HG03060 (cell line): ENCODE measurements at regions not wholly inside any gene's neighbourhood (a gene's known extent, or its start where the extent isn't known, plus 50 kb on each side); places are given as distances from the start of the nearest gene placed in this dataset.

Source experiments
- ATAC-seq: cut with Tn5 transposase; IDR thresholded peaks from one replicate; pipeline ENCODE4 v1.9.1; 2021; ENCODE audit warnings: low read depth, moderate number of reproducible peaks; ENCODE audit not compliant: unreplicated experiment

DNA sequence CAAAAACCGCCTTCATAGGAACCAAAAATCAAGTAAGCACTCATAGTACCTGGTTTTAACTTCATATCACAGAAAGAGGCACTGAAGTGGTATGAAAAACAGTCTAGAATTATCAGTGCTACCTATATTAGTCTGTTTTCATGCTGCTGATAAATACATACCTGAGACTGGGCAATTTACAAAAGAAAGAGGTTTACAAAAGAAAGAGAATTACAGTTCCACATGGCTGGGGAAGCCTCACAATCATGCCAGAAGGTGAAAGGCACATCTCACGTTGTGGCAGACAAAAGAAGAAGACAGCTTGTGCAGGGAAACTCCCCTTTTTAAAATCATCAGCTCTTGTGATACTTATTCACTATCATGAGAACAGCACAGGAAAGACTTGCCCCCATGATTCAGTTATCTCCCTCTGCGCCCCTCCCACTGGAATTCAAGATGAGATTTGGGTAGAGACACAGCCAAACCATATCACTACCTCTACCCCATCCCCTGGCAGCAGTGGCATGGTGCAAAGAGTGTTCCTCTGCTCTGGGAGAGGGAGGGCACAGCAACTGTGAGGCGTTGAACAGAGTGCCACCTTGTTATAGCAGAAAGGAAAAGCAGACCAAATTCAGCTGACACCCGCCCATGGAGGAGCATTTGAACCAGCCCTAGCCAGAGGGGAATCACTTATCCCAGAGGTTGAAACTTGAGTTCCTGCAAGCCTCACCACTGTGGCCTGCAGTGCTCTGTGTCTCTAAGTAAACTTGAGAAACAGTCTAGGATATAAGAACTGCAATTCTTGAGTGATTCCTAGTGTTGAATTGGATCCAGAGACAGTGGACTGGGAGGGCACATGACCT lies 61.9 kb upstream of the PTPRZ1 start:
- ATAC-seq = no peak

DNA sequence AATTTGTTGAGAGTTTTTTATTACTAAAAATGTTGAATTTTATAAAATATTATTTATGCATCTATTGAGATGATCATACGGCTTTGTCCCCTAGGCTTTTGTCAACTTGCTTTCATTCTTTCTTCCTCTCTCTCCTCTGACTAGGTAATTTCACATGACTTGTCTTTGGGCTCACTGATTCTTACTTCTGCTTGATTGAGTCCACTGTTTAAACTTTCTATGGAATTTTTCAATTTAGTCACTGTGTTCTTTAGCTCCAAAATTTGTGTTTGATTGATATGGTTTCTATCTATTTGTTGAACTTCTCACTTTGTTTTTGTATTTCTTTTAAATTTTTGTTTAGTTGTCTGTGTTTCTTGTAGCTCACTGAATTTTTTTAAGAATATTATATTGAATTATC lies 65.9 kb upstream of the PTPRZ1 start:
- ATAC-seq = no peak

DNA sequence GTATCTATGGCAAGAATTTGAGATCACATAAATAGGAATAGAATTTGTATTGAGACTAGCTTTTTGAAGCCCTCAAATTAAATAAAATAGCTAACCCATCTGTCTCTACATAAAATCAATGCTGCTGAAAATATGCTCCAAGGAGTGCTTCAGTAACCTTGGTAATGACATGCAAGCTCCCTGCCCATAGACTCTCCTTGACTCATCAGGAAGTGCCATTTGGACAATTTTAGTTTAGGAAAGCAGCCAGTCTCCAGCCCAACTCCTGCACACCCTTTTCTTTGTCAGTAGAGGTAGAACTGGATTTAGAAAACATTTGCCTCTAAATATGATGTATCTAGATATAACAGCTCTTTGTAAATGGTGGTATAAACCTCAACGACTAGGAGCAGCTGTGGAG lies 69.9 kb upstream of the PTPRZ1 start:
- ATAC-seq = no peak

DNA sequence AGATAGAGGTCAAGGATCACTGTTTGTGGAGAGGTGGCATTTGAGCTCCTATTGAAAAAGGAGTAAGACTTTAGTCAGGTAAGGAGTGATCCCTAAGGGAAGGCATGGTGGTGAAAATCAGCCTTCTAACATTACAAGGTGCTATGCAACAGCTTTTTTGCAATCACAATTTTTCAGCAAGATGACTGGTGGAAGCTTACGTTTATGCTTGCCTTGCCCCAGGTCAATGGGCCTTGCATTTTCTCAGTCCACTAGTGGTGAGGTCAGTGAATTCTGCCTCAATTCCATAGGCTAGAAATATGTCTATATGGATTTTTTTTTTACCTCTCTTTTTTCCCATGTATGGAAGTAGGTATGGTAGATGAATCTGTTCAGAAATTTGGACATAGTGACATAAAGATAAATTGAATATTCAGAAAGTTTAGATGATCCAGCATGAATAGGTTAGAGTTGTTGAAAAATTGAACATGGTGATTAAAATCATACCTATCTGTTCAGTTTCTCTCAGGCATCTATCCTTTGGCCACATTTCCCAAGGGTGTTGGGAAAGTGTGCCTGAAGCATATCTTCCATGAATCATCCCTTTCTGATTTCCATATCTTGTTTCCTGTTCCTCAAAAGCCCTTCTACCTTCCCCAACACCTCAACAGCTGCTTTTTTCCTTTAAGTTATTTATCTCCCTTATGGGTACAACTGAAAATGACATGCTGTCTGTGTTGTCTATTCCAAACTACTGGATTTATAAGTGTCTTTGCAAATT lies 71.9 kb upstream of the PTPRZ1 start:
- ATAC-seq = no peak

DNA sequence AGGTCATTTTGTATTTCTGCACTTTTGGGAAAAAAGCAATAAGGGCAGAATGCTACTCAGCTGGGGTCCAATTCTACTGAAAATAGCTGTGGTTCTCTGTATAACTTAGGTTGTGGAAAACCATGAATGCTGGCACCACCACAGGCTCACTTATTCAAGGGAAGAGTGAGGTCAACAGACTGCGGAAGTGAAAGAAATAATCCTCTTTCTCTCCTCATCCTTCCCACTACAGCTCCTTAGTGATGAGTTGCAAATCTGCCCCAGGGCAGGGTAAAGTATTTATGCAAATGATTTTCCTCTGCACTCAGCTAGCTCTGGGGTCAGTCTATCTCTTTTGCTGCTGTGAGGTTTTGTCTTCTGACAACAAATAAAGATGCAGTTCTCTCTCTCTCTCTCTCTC lies 74.1 kb upstream of the PTPRZ1 start:
- ATAC-seq = no peak

DNA sequence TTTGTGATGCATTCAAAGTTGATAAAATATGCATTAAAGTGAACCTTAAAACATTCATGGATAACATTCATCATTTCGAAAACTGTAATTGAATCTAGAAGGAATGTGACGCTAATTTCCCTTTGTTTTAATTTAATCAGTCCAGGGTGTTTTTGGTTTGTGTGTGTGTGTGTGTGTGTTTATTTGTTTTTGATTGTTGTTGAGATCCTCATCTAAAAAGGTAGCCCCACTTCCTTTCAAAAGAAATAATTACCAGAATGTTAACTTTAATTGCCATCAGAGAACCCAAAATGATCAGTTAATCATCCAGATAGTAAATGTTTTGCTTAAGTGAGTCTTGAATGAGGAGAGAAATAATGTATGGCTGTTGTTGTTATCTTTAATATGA lies 74.5 kb upstream of the PTPRZ1 start:
- ATAC-seq = no peak

DNA sequence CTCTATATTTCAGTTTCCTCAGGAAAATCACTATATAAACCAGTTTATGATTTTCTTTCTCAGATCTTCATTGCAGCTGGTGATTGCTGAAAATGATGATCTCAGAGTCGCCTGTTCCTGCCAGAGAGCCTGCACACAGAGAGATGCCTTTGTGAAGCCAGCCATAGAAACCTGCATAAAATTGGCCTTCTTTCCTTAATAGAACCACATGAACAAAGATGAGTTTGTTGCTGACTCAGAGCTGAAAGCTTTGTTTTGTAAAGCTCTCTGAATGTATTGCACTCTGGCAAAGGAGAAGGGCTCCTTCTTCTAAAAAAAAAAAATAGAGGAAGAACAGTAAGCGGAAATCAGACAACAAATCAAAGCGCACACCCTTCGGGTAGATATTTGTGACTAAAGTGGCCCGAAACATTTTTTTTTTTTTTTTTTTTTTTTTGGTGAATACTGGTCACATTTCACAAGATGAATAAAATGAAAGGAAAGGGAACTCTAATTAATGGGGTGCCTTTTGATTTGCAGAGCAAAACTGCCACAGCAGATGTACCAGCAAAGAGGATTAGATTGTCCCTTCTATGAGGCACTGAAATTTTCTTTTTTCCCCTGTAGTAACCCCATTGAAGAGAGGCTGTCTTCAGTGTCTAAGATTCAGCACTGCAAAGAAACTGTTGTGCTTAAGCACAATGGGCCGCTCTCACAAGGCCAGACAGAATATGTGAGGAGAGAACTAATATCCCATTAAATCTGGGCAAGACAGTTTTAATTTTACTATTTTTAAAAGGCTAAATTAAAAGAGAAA lies 75.1 kb upstream of the PTPRZ1 start:
- no peak for ATAC-seq

DNA sequence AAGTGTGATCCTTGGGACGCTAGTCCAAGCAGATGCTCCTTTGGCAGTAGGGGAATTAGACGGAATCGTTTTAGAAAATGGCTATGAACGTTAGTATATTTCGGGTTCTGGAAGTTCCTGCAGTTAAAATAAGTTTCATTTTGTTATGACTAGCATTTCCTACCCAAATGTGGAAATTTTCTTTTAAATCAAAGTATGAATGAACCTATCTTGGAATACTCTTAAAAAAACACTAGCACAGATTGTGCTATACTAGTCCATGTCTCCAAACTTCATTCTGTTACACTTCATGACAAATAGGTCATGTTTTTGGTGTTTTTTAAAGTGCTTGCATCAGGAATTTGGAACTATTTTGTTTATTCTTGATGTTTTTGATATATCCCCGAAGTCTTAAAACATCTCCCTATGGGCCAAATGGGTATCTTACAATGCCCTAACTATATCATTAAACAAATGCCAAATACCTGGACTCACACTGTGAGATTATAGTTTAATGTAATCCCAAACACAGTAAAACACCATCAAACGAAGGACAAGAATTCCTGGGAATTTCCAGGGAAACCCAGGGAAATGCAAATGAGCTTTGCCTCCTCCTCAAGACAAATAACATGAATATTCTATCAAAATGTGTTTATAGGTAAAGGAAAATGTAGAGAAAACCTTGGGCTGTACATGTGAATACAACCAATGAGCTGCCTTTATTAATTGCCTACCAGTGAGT lies 75.9 kb upstream of the PTPRZ1 start:
- ATAC-seq = no peak

DNA sequence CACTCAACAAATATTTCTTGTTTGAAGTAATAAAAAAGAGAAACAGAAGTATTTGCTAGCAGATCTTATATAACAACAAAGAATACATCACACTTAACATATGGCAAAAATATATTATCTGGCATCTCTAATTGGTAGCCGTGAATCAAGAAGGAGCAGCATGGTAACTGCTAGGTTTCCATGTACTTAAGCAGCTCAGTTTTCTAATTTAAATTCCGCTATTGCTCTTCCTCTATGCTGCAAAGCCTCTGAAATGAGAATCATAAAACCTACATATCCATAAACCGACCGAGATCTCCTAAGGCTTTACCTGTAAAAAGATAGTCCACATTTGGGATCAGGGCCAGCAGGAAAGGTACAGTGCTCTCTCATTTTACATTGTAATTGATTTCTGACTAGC lies 76.6 kb upstream of the PTPRZ1 start:
- no peak for ATAC-seq

DNA sequence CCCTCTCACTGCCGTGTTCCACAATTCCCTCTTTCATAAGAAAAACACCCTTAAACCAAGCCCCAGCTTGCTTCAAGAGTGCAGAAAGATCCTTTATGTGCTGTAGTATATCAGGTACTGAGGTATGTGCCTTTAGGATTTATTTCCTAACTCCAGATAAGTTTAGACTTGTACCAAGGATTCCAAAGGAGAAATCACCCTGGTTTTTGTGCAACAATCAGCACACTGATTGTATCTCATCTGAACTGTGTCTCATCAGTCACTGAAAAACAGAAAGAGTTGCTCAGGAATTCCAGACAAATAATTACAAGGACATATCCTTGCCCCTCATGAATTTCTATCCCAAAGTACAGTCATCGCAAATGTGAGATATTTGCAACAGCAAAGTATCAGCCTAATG lies 77.2 kb upstream of the PTPRZ1 start:
- no peak for ATAC-seq

DNA sequence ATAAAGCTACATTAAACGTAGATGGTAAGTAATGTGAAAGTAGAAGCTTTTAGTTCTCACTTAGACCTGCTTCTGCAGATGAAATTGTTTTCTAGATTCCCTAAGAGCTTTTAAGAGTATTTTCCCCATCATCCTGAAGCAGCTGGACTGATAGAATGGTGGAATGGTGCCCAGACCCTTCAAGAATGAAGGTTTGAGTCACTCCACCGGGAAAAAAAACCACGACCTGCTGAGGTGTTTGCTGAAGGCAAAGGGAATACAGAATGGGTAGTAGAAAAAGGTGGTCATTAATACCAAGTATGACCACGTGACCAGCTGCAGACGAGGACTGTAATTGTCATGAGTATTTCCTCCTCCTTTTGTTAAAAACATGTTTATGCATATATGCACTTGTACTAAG lies 79.2 kb upstream of the PTPRZ1 start:
- no peak for ATAC-seq

DNA sequence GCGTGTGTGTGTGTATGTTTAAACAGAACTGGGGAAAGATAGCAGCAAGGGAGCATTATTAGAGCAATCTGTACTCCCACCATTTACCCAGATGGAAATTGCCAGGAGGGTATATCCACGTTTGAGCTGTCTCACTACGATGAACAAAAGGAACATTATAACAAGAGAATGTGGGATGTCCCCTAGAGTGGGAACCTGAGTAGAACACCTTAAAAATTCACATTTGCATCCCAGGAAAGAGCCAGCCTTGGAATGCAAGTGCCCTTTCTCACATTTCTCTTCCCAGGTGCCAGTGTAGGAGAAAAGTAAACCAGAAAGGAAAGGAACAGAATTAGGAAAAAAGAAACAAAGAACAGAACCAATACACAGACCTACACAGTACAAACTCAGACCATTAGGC lies 95.3 kb upstream of the PTPRZ1 start:
- no peak for ATAC-seq

DNA sequence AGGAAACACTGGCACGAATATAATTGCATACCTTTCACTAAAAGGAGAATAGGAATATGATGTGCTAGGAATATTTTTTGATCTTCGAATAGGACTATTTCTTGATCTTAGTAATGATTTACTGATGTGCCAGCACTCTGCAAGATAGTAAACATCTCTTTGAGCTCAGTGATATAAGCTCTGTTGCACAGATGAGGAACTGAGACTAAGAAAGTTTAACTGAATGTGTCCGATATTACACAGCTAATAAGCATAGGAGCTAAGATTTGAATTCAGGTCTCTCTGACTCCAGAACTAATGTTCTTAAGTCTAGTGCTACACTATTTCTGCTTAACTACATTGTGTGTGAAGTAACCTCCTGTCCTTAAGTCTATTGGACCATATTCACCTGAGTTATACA lies 98.4 kb upstream of the PTPRZ1 start:
- no peak for ATAC-seq

DNA sequence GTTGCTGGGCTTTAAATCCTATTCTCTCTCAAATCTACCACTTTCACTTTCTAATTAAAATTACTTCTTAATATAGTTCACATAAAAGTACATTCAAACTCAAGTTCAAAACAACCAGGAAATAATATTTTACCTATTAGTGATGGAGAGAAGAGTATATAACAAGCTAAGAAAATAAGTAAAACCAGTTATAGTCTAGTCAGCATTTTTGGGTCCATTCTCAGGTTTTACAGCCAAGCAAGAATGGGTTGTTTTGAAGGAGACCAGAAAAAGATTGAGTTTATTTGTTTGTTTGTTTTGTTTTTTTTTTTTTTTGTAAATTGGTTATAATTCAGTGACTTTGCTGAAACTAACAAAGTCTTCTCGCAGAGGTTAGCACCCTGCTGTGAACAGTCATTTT lies 106.3 kb upstream of the PTPRZ1 start:
- ATAC-seq = no peak

DNA sequence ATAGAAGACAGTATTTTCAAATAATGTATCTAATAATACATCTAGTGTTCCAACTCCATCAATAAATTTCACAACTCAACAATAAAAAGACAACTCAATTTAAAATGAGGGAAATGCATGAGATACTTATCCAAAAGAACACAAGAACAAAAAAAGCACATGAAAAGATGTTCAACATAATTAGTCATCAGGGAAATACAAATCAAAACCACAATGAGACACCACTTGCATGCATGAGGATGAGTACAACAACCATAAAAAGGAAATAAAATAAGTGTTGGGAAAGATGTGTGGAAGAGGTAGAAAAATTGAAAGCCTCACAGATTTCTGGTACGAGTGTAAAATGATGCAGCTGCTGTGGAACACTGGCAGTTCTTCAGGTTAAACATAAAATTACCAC lies 111.6 kb upstream of the PTPRZ1 start:
- no peak for ATAC-seq

DNA sequence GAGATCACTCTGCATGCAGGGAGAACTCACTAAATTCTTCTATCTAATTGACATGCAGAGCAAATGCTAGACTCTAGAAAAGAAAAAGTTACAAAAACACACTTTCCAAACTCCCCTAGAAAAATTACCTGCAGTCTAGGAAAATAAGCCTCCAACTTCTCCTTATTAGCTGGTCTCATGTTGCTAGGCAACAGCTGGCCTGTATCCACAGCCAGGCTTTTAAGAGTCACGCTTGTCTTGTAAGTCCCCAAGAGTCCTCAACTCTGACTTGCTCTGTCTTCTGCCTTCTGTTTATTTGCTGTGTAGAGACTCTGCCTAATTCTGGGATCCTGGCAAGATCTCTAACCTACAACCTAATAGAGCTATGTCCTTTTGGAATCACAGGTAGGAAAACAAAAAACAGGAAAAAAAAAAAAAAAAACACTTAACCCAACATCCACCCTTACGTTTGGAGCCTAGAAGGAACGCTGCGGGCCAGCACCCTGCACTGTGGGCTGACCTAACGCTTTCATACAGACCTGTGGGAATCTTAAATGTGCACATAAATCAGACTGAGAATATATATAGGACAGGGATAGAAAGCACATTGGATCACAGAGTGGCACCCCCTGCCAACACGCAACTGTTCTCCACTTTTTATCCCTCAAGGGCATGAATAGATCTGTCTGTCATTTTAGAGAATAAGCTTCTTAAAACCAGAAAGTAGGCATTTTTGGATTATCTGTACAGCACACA lies 117.0 kb upstream of the PTPRZ1 start:
- no peak for ATAC-seq

DNA sequence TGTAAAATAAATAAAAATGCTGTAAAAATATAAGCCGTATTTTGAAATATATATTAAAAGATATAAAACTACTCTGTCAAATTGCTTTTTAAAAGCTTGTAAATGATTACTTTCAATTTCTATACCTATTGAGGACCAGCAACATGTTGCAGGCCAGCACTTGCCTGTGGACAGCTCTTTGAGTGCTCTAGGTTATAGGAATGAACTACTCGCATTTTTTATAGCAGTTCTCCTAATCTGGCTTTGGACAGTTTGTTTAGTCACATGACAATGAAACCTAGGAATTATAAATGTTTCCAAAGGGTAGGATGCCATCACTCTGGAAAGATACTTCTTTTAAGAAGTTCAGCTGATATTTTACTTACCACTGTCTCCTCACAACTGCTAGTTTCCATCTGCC lies 117.7 kb upstream of the PTPRZ1 start:
- ATAC-seq = no peak

DNA sequence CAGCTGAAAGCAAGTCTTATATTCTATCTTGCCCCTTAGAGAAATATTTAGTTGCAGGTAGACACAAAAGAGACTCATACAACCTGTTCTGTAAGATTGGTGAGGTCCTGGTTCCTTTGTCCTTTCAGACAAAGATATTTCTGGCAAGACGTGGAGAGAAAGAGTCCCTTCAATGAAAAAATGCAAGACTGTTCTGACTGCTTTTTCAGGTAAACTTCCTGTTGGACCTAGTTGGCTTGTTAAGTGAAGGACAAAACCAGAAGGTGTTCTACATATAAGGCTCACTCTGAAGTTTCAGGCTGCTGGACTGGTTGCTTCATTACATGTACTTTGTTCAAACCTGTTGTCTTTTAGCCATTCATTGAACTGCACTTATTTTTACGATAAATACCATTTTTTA lies 119.0 kb upstream of the PTPRZ1 start:
- no peak for ATAC-seq

DNA sequence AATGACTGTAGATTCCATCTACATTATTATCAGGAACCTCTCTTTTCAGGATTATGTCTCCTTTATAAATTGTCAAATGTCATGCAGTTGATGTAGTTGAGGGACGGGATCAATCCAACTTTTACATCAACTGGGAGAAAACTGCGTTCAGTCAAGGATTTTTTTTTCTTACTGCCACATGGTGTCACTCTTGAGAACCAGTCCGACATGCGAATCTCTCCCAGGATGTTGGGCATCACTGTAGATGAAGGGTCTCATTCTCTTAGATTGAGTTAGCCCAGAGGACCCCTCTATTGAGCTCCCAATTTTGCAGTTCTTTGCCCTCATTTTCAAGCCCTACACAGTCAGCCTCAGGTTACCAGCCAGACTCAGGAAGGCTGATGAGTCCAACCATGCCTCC lies 120.3 kb upstream of the PTPRZ1 start:
- ATAC-seq = no peak

DNA sequence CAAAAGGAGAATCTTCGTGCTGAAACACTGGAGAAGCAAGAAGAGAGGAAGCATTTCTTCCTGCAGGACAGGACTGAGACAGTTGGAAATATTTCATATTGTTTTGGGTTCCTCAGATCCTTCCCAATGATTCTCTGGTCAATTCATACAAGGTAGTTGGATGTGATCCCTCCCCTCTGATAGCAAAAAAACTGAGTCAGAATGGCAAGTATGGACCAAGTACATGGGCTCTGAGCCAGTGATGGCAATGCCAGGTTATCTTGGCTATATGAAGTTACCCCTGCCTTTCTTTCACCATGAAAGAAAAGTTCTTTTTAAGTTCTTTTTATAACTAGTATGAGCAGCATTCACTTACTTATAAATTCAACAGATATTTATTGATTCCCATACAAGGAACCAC lies 124.4 kb upstream of the PTPRZ1 start:
- ATAC-seq = no peak
